SK-N-SH (cell line): ENCODE measurements at regions not wholly inside any gene's neighbourhood (a gene's known extent, or its start where the extent isn't known, plus 50 kb on each side); places are given as distances from the start of the nearest gene placed in this dataset.

Experiments used
- CTCF ChIA-PET: fragments of 300-600, 350-600 bp; formaldehyde crosslinking; extraction: SDS; loops from one replicate; lab custom pipeline; 2021; lab: Yijun Ruan, JAX
- POLR2A ChIA-PET: fragments of 350-600 bp; sonication (Branson Sonifier 250); formaldehyde crosslinking; extraction: SDS; loops from one replicate; lab custom pipeline; 2020; ENCODE audit warnings: antibody characterized with exemption, inconsistent platforms; lab: Yijun Ruan, JAX
- DNase-seq: peaks from one replicate; pipeline ENCODE4 v3.0.0; 2012
- H2AFZ ChIP-seq: fragments of 200-600 bp; sonication (generic); 2 replicates; pipeline ENCODE4 v1.8.1; 2016; ENCODE audit warnings: antibody characterized with exemption, mild to moderate bottlenecking, low read depth
- H3F3A ChIP-seq: fragments of 200-600 bp; sonication (generic); replicated peaks from 2 replicates; pipeline ENCODE3; 2016; ENCODE audit warnings: antibody characterized with exemption, mild to moderate bottlenecking; ENCODE audit not compliant: insufficient read depth
- H3K27ac ChIP-seq, 2 experiments: fragments of 200-500 bp in 1 of 2; fragments of 200-600 bp in 1 of 2; sonication (Bioruptor generic) in 1 of 2; sonication (generic), shearing (Covaris generic) in 1 of 2; 2 replicates each; pipeline versions ENCODE4 v1.5.1 to v1.6.1; 2014 to 2016; ENCODE audit warnings: low read depth in 2 of 2, inconsistent platforms in 1 of 2, low read length in 1 of 2, mild to moderate bottlenecking in 1 of 2, mixed read lengths in 1 of 2
- H3K27me3 ChIP-seq: fragments of 200-600 bp; sonication (generic), shearing (Covaris generic); 2 replicates; pipeline ENCODE4 v1.6.1; 2016; ENCODE audit warnings: mixed run types; ENCODE audit not compliant: insufficient read depth
- H3K36me3 ChIP-seq, 2 experiments: fragments of 200-500 bp in 1 of 2; fragments of 200-600 bp in 1 of 2; sonication (Bioruptor generic) in 1 of 2; sonication (generic) in 1 of 2; replicated peaks in 1 of 2; 2 replicates each; pipeline versions ENCODE3 to v1.5.1; 2014 to 2016; ENCODE audit warnings: low read length in 1 of 2, mild to moderate bottlenecking in 1 of 2; ENCODE audit not compliant: insufficient read depth in 2 of 2, control insufficient read depth in 1 of 2
- H3K4me1 ChIP-seq, 2 experiments: fragments of 200-500 bp in 1 of 2; fragments of 200-600 bp in 1 of 2; sonication (Bioruptor generic) in 1 of 2; sonication (generic), shearing (Covaris generic) in 1 of 2; 2 replicates each; pipeline versions ENCODE4 v1.5.1 to v1.6.1; 2014 to 2016; ENCODE audit warnings: low read depth in 1 of 2, low read length in 1 of 2, mixed run types in 1 of 2; ENCODE audit not compliant: insufficient read depth in 2 of 2, control insufficient read depth in 1 of 2
- H3K4me2 ChIP-seq: fragments of 200-600 bp; sonication (generic), shearing (Covaris generic); 2 replicates; pipeline ENCODE4 v1.6.1; 2017; ENCODE audit warnings: mixed run types
- H3K4me3 ChIP-seq, 2 experiments: fragments of 200-500 bp in 1 of 2; fragments of 200-600 bp in 1 of 2; sonication (Bioruptor generic) in 1 of 2; sonication (generic), shearing (Covaris generic) in 1 of 2; 2 replicates each; pipeline versions ENCODE4 v1.5.1 to v1.8.1; 2014 to 2016; ENCODE audit warnings: low read depth in 2 of 2, inconsistent platforms in 1 of 2, low read length in 1 of 2, mild to moderate bottlenecking in 1 of 2, mixed read lengths in 1 of 2, moderate library complexity in 1 of 2
- H3K79me2 ChIP-seq: fragments of 200-600 bp; sonication (generic); 2 replicates; pipeline ENCODE4 v1.8.1; 2017; ENCODE audit warnings: mild to moderate bottlenecking; ENCODE audit not compliant: insufficient read depth
- H3K9ac ChIP-seq: fragments of 200-600 bp; sonication (generic); 2 replicates; pipeline ENCODE4 v1.6.1; 2017; ENCODE audit warnings: mixed run types
- H3K9me2 ChIP-seq: fragments of 200-600 bp; sonication (generic); 2 replicates; pipeline ENCODE4 v1.6.1; 2017; ENCODE audit warnings: mixed run types
- H3K9me3 ChIP-seq: fragments of 200-600 bp; sonication (generic); 2 replicates; pipeline ENCODE4 v1.6.1; 2017; ENCODE audit warnings: mixed run types, mild to moderate bottlenecking, moderate library complexity
- H4K20me1 ChIP-seq: fragments of 200-600 bp; sonication (generic); 2 replicates; pipeline ENCODE4 v1.6.1; 2017; ENCODE audit warnings: mild to moderate bottlenecking, mixed run types; ENCODE audit not compliant: insufficient read depth
- CHD2 ChIP-seq: fragments of 150-350 bp; IDR thresholded peaks from 2 replicates; pipeline ENCODE4 v1.6.1; 2018; ENCODE audit warnings: low read length; ENCODE audit not compliant: partially characterized antibody
- ELF1 ChIP-seq: IDR thresholded peaks from 2 replicates; pipeline ENCODE4 v1.4.0; 2012
- EZH2phosphoT487 ChIP-seq: fragments of 200-600 bp; sonication (generic); IDR thresholded peaks from 2 replicates; pipeline ENCODE4 v1.6.1; 2017; ENCODE audit warnings: low read depth, mixed run types, mild to moderate bottlenecking, antibody characterized with exemption, moderate library complexity, borderline replicate concordance
- FOXJ3 ChIP-seq: sonication (generic); formaldehyde crosslinking; IDR thresholded peaks from 2 replicates; pipeline ENCODE4 v1.5.1; 2020; ENCODE audit warnings: mild to moderate bottlenecking, missing genetic modification reagents
- GATA2 ChIP-seq: sonication (generic); formaldehyde crosslinking; IDR thresholded peaks from 2 replicates; pipeline ENCODE4 v1.5.0; 2020; ENCODE audit warnings: mild to moderate bottlenecking, missing genetic modification reagents
- IRF3 ChIP-seq: fragments of 150-350 bp; IDR thresholded peaks from 2 replicates; pipeline ENCODE4 v1.6.1; 2016; ENCODE audit warnings: mild to moderate bottlenecking, low read depth, low read length
- NRF1 ChIP-seq: IDR thresholded peaks from 2 replicates; pipeline ENCODE4 v1.6.1; 2012; ENCODE audit warnings: low read depth, mild to moderate bottlenecking, low read length
- RAD21 ChIP-seq: IDR thresholded peaks from 2 replicates; pipeline ENCODE4 v1.6.1; 2012; ENCODE audit warnings: mild to moderate bottlenecking, low read length
- RXRA ChIP-seq: IDR thresholded peaks from 2 replicates; pipeline ENCODE4 v1.4.0; 2012; ENCODE audit warnings: low read depth, mild to moderate bottlenecking, borderline replicate concordance
- ZBTB33 ChIP-seq: IDR thresholded peaks from 2 replicates; pipeline ENCODE4 v1.4.0; 2012; ENCODE audit warnings: low read depth, borderline replicate concordance
- WGBS: methylation state at CpG from one replicate; pipeline ENCODE4 v1.1.6; 2017; ENCODE audit warnings: low lambda C conversion rate; 5-methylcytosine and 5-hydroxymethylcytosine counted together

DNA sequence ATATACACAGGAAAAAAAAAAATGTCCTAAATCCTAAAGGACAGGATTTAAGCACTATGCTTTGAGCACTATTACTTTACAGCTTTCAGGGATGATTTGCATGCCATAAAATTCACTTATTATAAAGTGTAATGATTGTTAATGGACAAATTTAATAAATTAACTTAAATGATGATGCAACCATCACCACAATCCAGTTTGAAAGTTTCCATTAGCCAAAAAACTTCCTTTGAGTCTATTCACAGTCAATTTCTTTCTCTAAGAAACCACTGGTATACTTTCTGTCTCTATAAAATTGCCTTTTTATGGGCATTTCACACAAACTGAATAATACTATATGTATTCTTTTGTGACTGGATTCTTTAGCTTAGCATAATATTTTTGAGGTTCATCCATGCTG, 111.1 kb upstream of the RIOK3 start:
- no peak for TF ChIP-seq ELF1
- no peak for TF ChIP-seq NRF1
- no peak for TF ChIP-seq FOXJ3
- TF ChIP-seq GATA2 = no peak
- TF ChIP-seq ZBTB33 = no peak
- TF ChIP-seq IRF3 = no peak
- no peak for TF ChIP-seq EZH2phosphoT487
- no peak for TF ChIP-seq RAD21
- no peak for TF ChIP-seq RXRA
- no peak for TF ChIP-seq CHD2
- H3K9ac ChIP-seq = no peak overlapping the region
- no peak overlapping the region for H3K4me3 ChIP-seq
- H3K4me2 ChIP-seq = no peak overlapping the region
- H2AFZ ChIP-seq = no peak overlapping the region
- no peaks in the 10 kb centered on the region for H3K9me3 ChIP-seq
- H3F3A ChIP-seq = peaks cover 9% of the 10 kb centered on the region
- POLR2A ChIA-PET = no interaction called here
- H3K27me3 ChIP-seq = no peaks in the 10 kb centered on the region
- H4K20me1 ChIP-seq = no peaks in the 10 kb centered on the region
- no peaks in the 10 kb centered on the region for H3K36me3 ChIP-seq
- no peaks in the 10 kb centered on the region for H3K9me2 ChIP-seq
- H3K79me2 ChIP-seq = no peaks in the 10 kb centered on the region
- CTCF ChIA-PET = no interaction called here
- H3K27ac ChIP-seq = peak overlapping the region in 1 of 2 experiments; percentile 17; a peak in 1 of 4 replicates
- no peak for DNase-seq
- peaks cover 2 to 6% of the 10 kb centered on the region in 2 experiments; a peak in 2 of 4 replicates for H3K4me1 ChIP-seq

DNA sequence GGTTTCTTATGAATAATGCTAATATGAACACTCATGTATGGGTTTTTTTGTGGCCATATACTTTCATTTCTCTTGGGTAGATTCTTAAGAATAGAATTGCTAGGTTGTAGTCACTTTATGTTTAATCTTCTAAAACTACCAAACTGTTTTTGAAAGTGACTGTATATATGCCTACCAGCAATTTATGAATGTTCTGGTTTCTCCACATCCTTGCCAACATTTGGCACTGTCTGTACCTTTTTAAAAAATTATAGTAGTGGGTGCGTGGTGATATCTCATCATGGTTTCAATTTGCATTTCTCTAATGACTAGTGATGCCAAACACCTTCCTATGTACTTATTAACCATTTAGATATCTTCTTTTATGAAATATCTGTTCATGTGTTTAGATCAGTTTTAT, 110.6 kb upstream of the RIOK3 start:
- 83% methylated on average over 1 of the region's 1 CpG for WGBS
- Histone ChIP-seq H3K9me3 (no peaks in the 10 kb centered on the region), H3K27me3 (no peaks in the 10 kb centered on the region), H3K4me2 (no peak overlapping the region), H4K20me1 (no peaks in the 10 kb centered on the region), H3K79me2 (no peaks in the 10 kb centered on the region), H3K27ac (no peak overlapping the region), H3F3A (peaks cover 9% of the 10 kb centered on the region), H3K36me3 (no peaks in the 10 kb centered on the region), H3K4me3 (no peak overlapping the region), H3K9me2 (no peaks in the 10 kb centered on the region), H3K9ac (no peak overlapping the region), H3K4me1 (peaks cover 2 to 6% of the 10 kb centered on the region in 2 experiments; a peak in 2 of 4 replicates), H2AFZ (no peak overlapping the region)
- no peak for DNase-seq
- no peak for TF ChIP-seq RXRA
- ChIA-PET CTCF (no interaction called here), POLR2A (no interaction called here)
